HepG2 (cell line): ENCODE measurements at regions not wholly inside any gene's neighbourhood (a gene's known extent, or its start where the extent isn't known, plus 50 kb on each side); places are given as distances from the start of the nearest gene placed in this dataset.

Experiments
- ATAC-seq: fragments of 200-7000 bp; cut with Tn5 transposase; 3 replicates; pipeline ENCODE4 v1.9.1; 2020; ENCODE audit warnings: mild to moderate bottlenecking, moderate library complexity
- BruUV-seq: library from RNA; stranded (reverse); fragments of 400-500 nt; replicated peaks from 2 replicates; lab custom pipeline; 2021; lab: Mats Ljungman, UMichigan
- CTCF ChIA-PET: fragments of 300-600 bp; formaldehyde crosslinking; extraction: SDS; loops from one replicate; lab custom pipeline; 2021; ENCODE audit warnings: low total read pairs, inconsistent platforms, low intra/inter-chr PET ratio; lab: Yijun Ruan, JAX
- POLR2A ChIA-PET: fragments of 350-600 bp; sonication (Branson Sonifier 250); formaldehyde crosslinking; loops from one replicate; lab custom pipeline; 2020; ENCODE audit warnings: antibody characterized with exemption, inconsistent platforms; lab: Yijun Ruan, JAX
- DNase-seq: peaks from one replicate; pipeline ENCODE4 v3.0.0-alpha.2; 2015; ENCODE audit warnings: low spot score
- FAIRE-seq: peaks from 3 replicates; lab custom pipeline; 2011; peaks lifted over from hg19 to GRCh38; lab: Jason Lieb, UNC
- H2AFZ ChIP-seq: one replicate; pipeline ENCODE4 v1.6.1; 2011; ENCODE audit warnings: low read length, inconsistent platforms
- H3K27ac ChIP-seq: fragments of 300-600 bp; 3 replicates; pipeline ENCODE4 v1.8.0; 2011; ENCODE audit warnings: mixed run types, mild to moderate bottlenecking, mixed read lengths, low read length, inconsistent platforms; ENCODE audit not compliant: insufficient read depth; ENCODE audit errors: extremely low read length
- H3K27me3 ChIP-seq, 2 experiments: fragments of 200-600 bp in 1 of 2; 2 replicates in 1 of 2; 3 replicates in 1 of 2; pipeline versions ENCODE4 v1.6.0 to v1.8.0; 2011; ENCODE audit warnings: low read length in 2 of 2, mild to moderate bottlenecking in 2 of 2, moderate library complexity in 2 of 2, inconsistent platforms in 1 of 2; ENCODE audit not compliant: insufficient read depth in 2 of 2, control insufficient read depth in 1 of 2
- H3K36me3 ChIP-seq, 2 experiments: fragments of 200-600 bp in 1 of 2; replicated peaks in 1 of 2; 2 replicates in 1 of 2; 3 replicates in 1 of 2; pipeline versions ENCODE4 v1.5.1 to v1.8.0; 2011; ENCODE audit warnings: low read length in 2 of 2, inconsistent platforms in 1 of 2; ENCODE audit not compliant: insufficient read depth in 2 of 2, control insufficient read depth in 1 of 2
- H3K4me1 ChIP-seq: 2 replicates; pipeline ENCODE4 v1.5.1; 2012; ENCODE audit warnings: low read length, inconsistent platforms; ENCODE audit not compliant: insufficient read depth
- H3K4me2 ChIP-seq: 2 replicates; pipeline ENCODE4 v1.6.0; 2011; ENCODE audit warnings: low read depth, low read length, inconsistent platforms
- H3K4me3 ChIP-seq, 3 experiments: fragments of 200-600 bp in 1 of 3; sonication (generic), shearing (Covaris generic) in 1 of 3; replicated peaks in 1 of 3; 2 replicates each; pipeline ENCODE4 v1.5.1; 2011 to 2016; ENCODE audit warnings: low read length in 3 of 3, inconsistent platforms in 2 of 3, low read depth in 2 of 3, mild to moderate bottlenecking in 2 of 3, control low read depth in 1 of 3, mixed read lengths in 1 of 3; ENCODE audit not compliant: insufficient read depth in 1 of 3
- H3K79me2 ChIP-seq: one replicate; pipeline ENCODE4 v1.6.1; 2011; ENCODE audit warnings: low read length, inconsistent platforms; ENCODE audit not compliant: insufficient read depth
- H3K9ac ChIP-seq: 2 replicates; pipeline ENCODE4 v1.6.0; 2011; ENCODE audit warnings: mild to moderate bottlenecking, low read depth, low read length, inconsistent platforms; ENCODE audit not compliant: insufficient read depth
- H3K9me3 ChIP-seq: 2 replicates; pipeline ENCODE4 v1.5.1; 2012; ENCODE audit warnings: mild to moderate bottlenecking, low read length
- H4K20me1 ChIP-seq: 2 replicates; pipeline ENCODE4 v1.6.0; 2011; ENCODE audit warnings: inconsistent platforms, mild to moderate bottlenecking, low read length, moderate library complexity; ENCODE audit not compliant: insufficient read depth
- CAMTA2 ChIP-seq: sonication (generic); formaldehyde crosslinking; IDR thresholded peaks from 2 replicates; pipeline ENCODE4 v1.4.0; 2020; ENCODE audit warnings: mild to moderate bottlenecking, missing genetic modification reagents, borderline replicate concordance
- DNMT1 ChIP-seq: sonication (generic); formaldehyde crosslinking; IDR thresholded peaks from 2 replicates; pipeline ENCODE4 v1.5.1; 2020; ENCODE audit warnings: mild to moderate bottlenecking, missing genetic modification reagents
- HNRNPK ChIP-seq: fragments of 200-400 bp; formaldehyde crosslinking; IDR thresholded peaks from 2 replicates; pipeline ENCODE4 v1.6.1; 2018; ENCODE audit warnings: low read length, low read depth, moderate library complexity, mild to moderate bottlenecking; ENCODE audit not compliant: poor library complexity, severe bottlenecking
- KLF13 ChIP-seq: sonication (generic); formaldehyde crosslinking; IDR thresholded peaks from 2 replicates; pipeline ENCODE4 v1.4.0; 2020; ENCODE audit warnings: mild to moderate bottlenecking, missing genetic modification reagents
- MXI1 ChIP-seq: IDR thresholded peaks from 3 replicates; pipeline ENCODE4 v1.6.1; 2012; ENCODE audit warnings: low read depth, low read length, inconsistent platforms, borderline replicate concordance
- NR2C2 ChIP-seq: sonication (generic); formaldehyde crosslinking; IDR thresholded peaks from 2 replicates; pipeline ENCODE4 v1.4.0; 2020; ENCODE audit warnings: missing genetic modification reagents, mild to moderate bottlenecking, moderate library complexity, borderline replicate concordance
- PCBP2 ChIP-seq: fragments of 200-400 bp; formaldehyde crosslinking; optimal IDR thresholded peaks from 2 replicates; pipeline ENCODE3; 2018; ENCODE audit warnings: low read length, low read depth; ENCODE audit not compliant: poor library complexity, severe bottlenecking
- SAFB2 ChIP-seq: sonication (generic); formaldehyde crosslinking; IDR thresholded peaks from 2 replicates; pipeline ENCODE4 v1.5.1; 2020; ENCODE audit warnings: missing genetic modification reagents, low read depth, mild to moderate bottlenecking, borderline replicate concordance
- SAP130 ChIP-seq: IDR thresholded peaks from 2 replicates; pipeline ENCODE4 v1.6.1; 2016; ENCODE audit warnings: low read depth
- SIX4 ChIP-seq: sonication (generic); formaldehyde crosslinking; IDR thresholded peaks from 2 replicates; pipeline ENCODE4 v1.4.0; 2020; ENCODE audit warnings: missing genetic modification reagents
- SMC3 ChIP-seq: IDR thresholded peaks from 2 replicates; pipeline ENCODE4 v1.6.1; 2011; ENCODE audit warnings: low read length, improper control_type of control experiment
- THAP11 ChIP-seq: IDR thresholded peaks from 2 replicates; pipeline ENCODE4 v1.6.1; 2016; ENCODE audit warnings: missing biosample characterization, missing genetic modification reagents
- WIZ ChIP-seq: sonication (generic); formaldehyde crosslinking; IDR thresholded peaks from 2 replicates; pipeline ENCODE4 v1.5.1; 2020; ENCODE audit warnings: mild to moderate bottlenecking, missing genetic modification reagents
- ZNF720 ChIP-seq: sonication (generic); formaldehyde crosslinking; IDR thresholded peaks from 2 replicates; pipeline ENCODE4 v1.4.0; 2020; ENCODE audit warnings: missing genetic modification reagents
- WGBS: methylation state at CpG from one replicate; pipeline ENCODE4 v1.1.6; 2017; ENCODE audit warnings: low lambda C conversion rate; 5-methylcytosine and 5-hydroxymethylcytosine counted together
- in situ Hi-C: cut with HindIII; loops from 2 replicates; pipeline ENCODE4 v1.10.0; 2017; ENCODE audit warnings: low pct_unique_long_range_greater_than_20kb; ENCODE audit not compliant: extremely low pct_ligation_motif_present
- intact Hi-C: fragments of 100-400 bp; cut with micrococcal nuclease; formaldehyde crosslinking; loops from one replicate; pipeline ENCODE4 v1.10.0; 2022; ENCODE audit not compliant: unreplicated experiment
- TF ChIP-seq, protein P1 (sequence below): sonication (generic); formaldehyde crosslinking; IDR thresholded peaks from 2 replicates; pipeline ENCODE4 v1.8.1; 2023; ENCODE audit warnings: mild to moderate bottlenecking, moderate library complexity, missing genetic modification reagents
- TF ChIP-seq, protein P2 (sequence below): conservative IDR thresholded peaks from 2 replicates; pipeline ENCODE4 v1.6.1; 2018; ENCODE audit warnings: missing genetic modification reagents
- TF ChIP-seq, protein P3 (sequence below): sonication (generic); formaldehyde crosslinking; IDR thresholded peaks from 2 replicates; pipeline ENCODE4 v1.4.0; 2020; ENCODE audit warnings: missing genetic modification reagents
- TF ChIP-seq, protein P4 (sequence below): sonication (generic); formaldehyde crosslinking; conservative IDR thresholded peaks from 2 replicates; pipeline ENCODE4 v1.8.0; 2022; ENCODE audit warnings: missing genetic modification reagents

DNA sequence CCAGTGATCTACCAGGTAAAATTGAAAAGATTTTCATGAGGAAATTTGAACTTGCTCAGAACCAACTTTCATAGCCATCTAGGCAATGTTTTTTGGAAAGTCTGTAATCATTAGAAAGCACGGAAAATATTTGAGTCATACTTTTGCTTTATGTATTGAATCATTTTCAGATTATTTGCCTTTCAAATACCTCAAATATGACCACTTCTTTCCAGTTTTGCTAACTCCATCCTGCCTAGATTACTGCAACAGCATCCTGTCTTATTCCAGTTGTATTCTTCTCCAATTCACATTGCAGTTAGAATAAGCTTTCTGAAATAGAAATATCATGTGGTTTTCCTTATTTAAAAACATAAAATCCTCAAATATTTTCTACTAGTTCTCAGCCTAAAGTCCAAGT lies 239.8 kb upstream of the FAR2 start (continued):
- TF ChIP-seq, protein P1, sequence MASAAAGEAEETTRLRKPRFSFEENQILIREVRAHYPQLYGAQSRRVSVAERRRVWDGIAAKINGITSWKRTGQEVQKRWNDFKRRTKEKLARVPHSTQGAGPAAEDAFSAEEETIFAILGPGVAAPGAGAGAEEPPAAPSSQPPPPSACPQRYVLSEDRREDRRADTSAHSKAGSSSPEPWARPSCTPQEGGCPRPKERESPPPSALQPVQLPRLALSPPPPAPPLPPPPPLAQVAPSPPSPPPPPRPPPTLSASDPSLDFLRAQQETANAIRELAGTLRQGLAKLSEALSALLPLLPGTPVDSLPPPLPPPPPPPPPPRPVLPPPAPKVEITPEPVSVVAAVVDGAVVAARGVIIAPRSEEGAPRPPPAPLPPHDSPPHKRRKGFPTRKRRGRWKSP (CRISPR knock-in tag) = no peak

DNA sequence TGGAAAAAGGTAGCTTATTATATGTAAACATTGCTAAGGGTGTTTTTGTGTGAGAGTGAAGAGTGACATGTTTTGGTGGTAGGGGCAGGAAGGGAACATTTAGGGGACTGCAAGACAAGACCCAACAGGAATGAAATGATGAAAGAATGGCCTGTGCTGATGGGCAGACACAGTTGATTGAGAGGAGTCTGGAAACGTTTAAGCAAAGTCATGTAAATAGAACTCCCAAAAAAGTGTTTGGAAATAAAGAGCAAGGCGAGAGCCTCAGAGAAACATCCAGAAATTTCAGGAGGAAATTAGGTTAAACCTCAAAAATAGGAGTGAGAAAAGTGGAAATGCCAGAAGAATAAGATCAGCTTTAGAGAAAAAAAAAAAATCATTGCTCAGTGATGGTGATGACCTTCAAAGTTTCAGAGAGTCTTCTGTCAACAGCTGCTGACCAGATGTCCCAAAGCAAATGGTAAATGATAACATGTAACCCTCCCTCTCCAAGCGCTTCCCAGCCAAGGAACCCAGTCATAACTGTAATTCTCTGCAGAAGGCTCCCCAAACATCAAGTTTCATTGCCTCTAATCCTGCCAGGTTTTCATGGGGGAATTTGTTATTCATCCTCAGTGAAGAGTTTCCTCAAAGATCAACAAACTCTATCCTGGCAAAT lies 223.2 kb upstream of the FAR2 start:
- no peak overlapping the region for H3K27ac ChIP-seq
- DNase-seq = no peak
- H3K27me3 ChIP-seq = no peaks in the 10 kb centered on the region
- no peaks in the 10 kb centered on the region for H3K79me2 ChIP-seq
- intact Hi-C loops (no loop called here), in situ Hi-C loops (no loop called here)
- H3K9ac ChIP-seq = no peak overlapping the region
- ChIA-PET POLR2A (no interaction called here), CTCF (no interaction called here)
- peaks cover 18% of the 10 kb centered on the region for H3K9me3 ChIP-seq
- H3K36me3 ChIP-seq = no peaks in the 10 kb centered on the region
- H3K4me1 ChIP-seq = no peaks in the 10 kb centered on the region
- no peaks in the 10 kb centered on the region for H4K20me1 ChIP-seq
- no peak overlapping the region for H2AFZ ChIP-seq
- no peak overlapping the region for H3K4me3 ChIP-seq
- BruUV-seq = no TSS peak
- 0% methylated on average over 3 of the region's 3 CpGs for WGBS
- ATAC-seq = no peak
- FAIRE-seq = no peak
- no peak overlapping the region for H3K4me2 ChIP-seq
- TF ChIP-seq SIX4 = no peak
- TF ChIP-seq KLF13 (CRISPR knock-in tag) = no peak
- TF ChIP-seq SMC3 = no peak
- TF ChIP-seq, protein P2, sequence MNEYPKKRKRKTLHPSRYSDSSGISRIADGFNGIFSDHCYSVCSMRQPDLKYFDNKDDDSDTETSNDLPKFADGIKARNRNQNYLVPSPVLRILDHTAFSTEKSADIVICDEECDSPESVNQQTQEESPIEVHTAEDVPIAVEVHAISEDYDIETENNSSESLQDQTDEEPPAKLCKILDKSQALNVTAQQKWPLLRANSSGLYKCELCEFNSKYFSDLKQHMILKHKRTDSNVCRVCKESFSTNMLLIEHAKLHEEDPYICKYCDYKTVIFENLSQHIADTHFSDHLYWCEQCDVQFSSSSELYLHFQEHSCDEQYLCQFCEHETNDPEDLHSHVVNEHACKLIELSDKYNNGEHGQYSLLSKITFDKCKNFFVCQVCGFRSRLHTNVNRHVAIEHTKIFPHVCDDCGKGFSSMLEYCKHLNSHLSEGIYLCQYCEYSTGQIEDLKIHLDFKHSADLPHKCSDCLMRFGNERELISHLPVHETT (CRISPR knock-in tag) = no peak
- TF ChIP-seq MXI1 = no peak
- TF ChIP-seq, protein P3, sequence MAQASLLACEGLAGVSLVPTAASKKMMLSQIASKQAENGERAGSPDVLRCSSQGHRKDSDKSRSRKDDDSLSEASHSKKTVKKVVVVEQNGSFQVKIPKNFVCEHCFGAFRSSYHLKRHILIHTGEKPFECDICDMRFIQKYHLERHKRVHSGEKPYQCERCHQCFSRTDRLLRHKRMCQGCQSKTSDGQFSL = no peak
- TF ChIP-seq PCBP2 = no peak
- TF ChIP-seq NR2C2 (CRISPR knock-in tag) = no peak
- no peak for TF ChIP-seq WIZ
- no peak for TF ChIP-seq DNMT1 (CRISPR knock-in tag)
- TF ChIP-seq CAMTA2 (CRISPR knock-in tag) = no peak
- no peak for TF ChIP-seq SAP130
- no peak for TF ChIP-seq SAFB2
- TF ChIP-seq ZNF720 = no peak
- no peak for TF ChIP-seq HNRNPK
- TF ChIP-seq, protein P4, sequence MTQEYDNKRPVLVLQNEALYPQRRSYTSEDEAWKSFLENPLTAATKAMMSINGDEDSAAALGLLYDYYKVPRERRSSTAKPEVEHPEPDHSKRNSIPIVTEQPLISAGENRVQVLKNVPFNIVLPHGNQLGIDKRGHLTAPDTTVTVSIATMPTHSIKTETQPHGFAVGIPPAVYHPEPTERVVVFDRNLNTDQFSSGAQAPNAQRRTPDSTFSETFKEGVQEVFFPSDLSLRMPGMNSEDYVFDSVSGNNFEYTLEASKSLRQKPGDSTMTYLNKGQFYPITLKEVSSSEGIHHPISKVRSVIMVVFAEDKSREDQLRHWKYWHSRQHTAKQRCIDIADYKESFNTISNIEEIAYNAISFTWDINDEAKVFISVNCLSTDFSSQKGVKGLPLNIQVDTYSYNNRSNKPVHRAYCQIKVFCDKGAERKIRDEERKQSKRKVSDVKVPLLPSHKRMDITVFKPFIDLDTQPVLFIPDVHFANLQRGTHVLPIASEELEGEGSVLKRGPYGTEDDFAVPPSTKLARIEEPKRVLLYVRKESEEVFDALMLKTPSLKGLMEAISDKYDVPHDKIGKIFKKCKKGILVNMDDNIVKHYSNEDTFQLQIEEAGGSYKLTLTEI (CRISPR knock-in tag) = no peak
- TF ChIP-seq THAP11 (CRISPR knock-in tag) = no peak
